ENCODE measurements at regions not wholly inside any gene's neighbourhood (a gene's known extent, or its start where the extent isn't known, plus 50 kb on each side); places are given as distances from the start of the nearest gene placed in this dataset.

DNA sequence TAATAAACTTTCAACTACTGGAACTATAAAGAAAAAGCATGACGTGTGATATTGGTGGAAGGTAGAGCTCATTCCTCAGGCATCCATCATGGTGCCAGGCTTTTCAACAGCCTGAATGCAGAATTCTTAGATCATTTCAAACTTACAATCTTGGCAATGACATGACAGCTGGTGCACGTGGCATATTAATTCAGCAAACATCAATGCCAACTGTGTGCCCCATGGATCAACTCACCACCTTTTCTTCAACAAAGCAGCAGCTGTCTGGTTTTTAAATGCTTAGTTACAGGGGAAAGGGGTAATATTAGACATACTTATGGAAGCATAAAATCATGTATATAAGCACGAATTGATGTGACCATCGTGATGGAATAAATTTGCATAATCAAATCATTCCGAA, 56.0 kb upstream of the OR13F1 start:
- POLR2A ChIA-PET = no interaction called here
- Histone ChIP-seq H3K36me3 (ENCODE audit: control insufficient read depth, insufficient read depth, low read length) (no peaks in the 10 kb centered on the region), H3K27me3 (ENCODE audit: control insufficient read depth, insufficient read depth, low read length) (no peaks in the 10 kb centered on the region), H3K4me3 (ENCODE audit: low read depth, low read length) (no peak overlapping the region)
- TF ChIP-seq, protein P1, sequence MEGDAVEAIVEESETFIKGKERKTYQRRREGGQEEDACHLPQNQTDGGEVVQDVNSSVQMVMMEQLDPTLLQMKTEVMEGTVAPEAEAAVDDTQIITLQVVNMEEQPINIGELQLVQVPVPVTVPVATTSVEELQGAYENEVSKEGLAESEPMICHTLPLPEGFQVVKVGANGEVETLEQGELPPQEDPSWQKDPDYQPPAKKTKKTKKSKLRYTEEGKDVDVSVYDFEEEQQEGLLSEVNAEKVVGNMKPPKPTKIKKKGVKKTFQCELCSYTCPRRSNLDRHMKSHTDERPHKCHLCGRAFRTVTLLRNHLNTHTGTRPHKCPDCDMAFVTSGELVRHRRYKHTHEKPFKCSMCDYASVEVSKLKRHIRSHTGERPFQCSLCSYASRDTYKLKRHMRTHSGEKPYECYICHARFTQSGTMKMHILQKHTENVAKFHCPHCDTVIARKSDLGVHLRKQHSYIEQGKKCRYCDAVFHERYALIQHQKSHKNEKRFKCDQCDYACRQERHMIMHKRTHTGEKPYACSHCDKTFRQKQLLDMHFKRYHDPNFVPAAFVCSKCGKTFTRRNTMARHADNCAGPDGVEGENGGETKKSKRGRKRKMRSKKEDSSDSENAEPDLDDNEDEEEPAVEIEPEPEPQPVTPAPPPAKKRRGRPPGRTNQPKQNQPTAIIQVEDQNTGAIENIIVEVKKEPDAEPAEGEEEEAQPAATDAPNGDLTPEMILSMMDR (IDR thresholded peaks at IDR 0.05; ENCODE audit: insufficient read depth, low read depth, low read length) = no peak
- CTCF ChIA-PET = interaction anchor here (0.6 kb wide), 1 partner anchor 1996 kb away, joined by 5 read pairs; no protein-coding TSS in a partner anchor
- no peak for DNase-seq (ENCODE audit: low read depth)

Measured in BJ (cell line).